ENCODE measurements at regions not wholly inside any gene's neighbourhood (a gene's known extent, or its start where the extent isn't known, plus 50 kb on each side); places are given as distances from the start of the nearest gene placed in this dataset.

- peak; percentile 51; the same call in 1 of the 2 replicates for TF ChIP-seq ZNF687 (CRISPR knock-in tag; IDR thresholded peaks at IDR 0.05)
- TF ChIP-seq PAXIP1 (CRISPR knock-in tag; conservative IDR thresholded peaks at IDR 0.05): peak; percentile 74
- no peak for TF ChIP-seq ZNF460 (CRISPR knock-in tag; IDR thresholded peaks at IDR 0.05; ENCODE audit: borderline replicate concordance)
- TF ChIP-seq SRSF9 (IDR thresholded peaks at IDR 0.05; ENCODE audit: borderline replicate concordance, insufficient read depth, low read depth, low read length, poor library complexity, severe bottlenecking): no peak
- no peak for TF ChIP-seq HOXA9 (CRISPR knock-in tag; IDR thresholded peaks at IDR 0.05; ENCODE audit: borderline replicate concordance)
- TF ChIP-seq MAX (IDR thresholded peaks at IDR 0.05): peak; percentile 71
- TF ChIP-seq HMG20A (CRISPR knock-in tag; IDR thresholded peaks at IDR 0.05; ENCODE audit: borderline replicate concordance): no peak
- peak; percentile 72 for TF ChIP-seq ZBTB34 (CRISPR knock-in tag; IDR thresholded peaks at IDR 0.05)
- peak; percentile 38; the same call in 1 of the 2 replicates for TF ChIP-seq ZNF614 (CRISPR knock-in tag; IDR thresholded peaks at IDR 0.05; ENCODE audit: borderline replicate concordance)
- peak; percentile 18; the same call in 1 of the 2 replicates for TF ChIP-seq FOXO1 (CRISPR knock-in tag; IDR thresholded peaks at IDR 0.05)
- TF ChIP-seq MED1 (CRISPR knock-in tag; IDR thresholded peaks at IDR 0.05): peak; percentile 23; the same call in 1 of the 2 replicates
- TF ChIP-seq ZNF724P (CRISPR knock-in tag; IDR thresholded peaks at IDR 0.05; ENCODE audit: borderline replicate concordance): no peak
- 0 out of 2 replicates have a peak, but pooled peaks have one; percentile 35 for TF ChIP-seq TFDP1 (CRISPR knock-in tag; IDR thresholded peaks at IDR 0.05; ENCODE audit: borderline replicate concordance)
- peak; percentile 81 for TF ChIP-seq ZFX (CRISPR knock-in tag; IDR thresholded peaks at IDR 0.05; ENCODE audit: low read depth)
- no peak for TF ChIP-seq DBP (CRISPR knock-in tag; IDR thresholded peaks at IDR 0.05; ENCODE audit: not compliant biosample characterization)
These were observed 164.8 kb downstream of the MACROH2A1 start (continued) for GRCh38 chr5:135234242-135234641.

All from HepG2 (cell line).